BJ (cell line): ENCODE measurements at regions not wholly inside any gene's neighbourhood (a gene's known extent, or its start where the extent isn't known, plus 50 kb on each side); places are given as distances from the start of the nearest gene placed in this dataset.
A peak's percentile ranks its signal among the peaks of the same experiment; 100 is the strongest.

Experiments
- CTCF ChIA-PET: fragments of 350-600 bp; formaldehyde crosslinking; extraction: SDS; loops from one replicate; lab custom pipeline; 2021; ENCODE audit warnings: antibody characterized with exemption, inconsistent platforms; lab: Yijun Ruan, JAX
- POLR2A ChIA-PET: fragments of 300-600 bp; sonication (Branson Sonifier 250); formaldehyde crosslinking; extraction: SDS; loops from one replicate; lab custom pipeline; 2021; ENCODE audit warnings: antibody characterized with exemption; lab: Charles Lee
- DNase-seq: peaks from one replicate; pipeline ENCODE4 v3.0.0-alpha.2; 2011; ENCODE audit warnings: low read depth
- H3K27me3 ChIP-seq: 2 replicates; pipeline ENCODE4 v1.6.0; 2011; ENCODE audit warnings: low read length; ENCODE audit not compliant: control insufficient read depth, insufficient read depth
- H3K36me3 ChIP-seq: 2 replicates; pipeline ENCODE4 v1.5.1; 2011; ENCODE audit warnings: low read length; ENCODE audit not compliant: control insufficient read depth, insufficient read depth
- H3K4me3 ChIP-seq: 2 replicates; pipeline ENCODE4 v1.5.1; 2011; ENCODE audit warnings: low read depth, mild to moderate bottlenecking, control low read depth, low read length
- TF ChIP-seq, protein P1 (sequence below): IDR thresholded peaks from 2 replicates; pipeline ENCODE4 v1.5.1; 2011; ENCODE audit warnings: low read depth, mild to moderate bottlenecking, control low read depth, inconsistent platforms, low read length, moderate library complexity; ENCODE audit not compliant: insufficient read depth

DNA sequence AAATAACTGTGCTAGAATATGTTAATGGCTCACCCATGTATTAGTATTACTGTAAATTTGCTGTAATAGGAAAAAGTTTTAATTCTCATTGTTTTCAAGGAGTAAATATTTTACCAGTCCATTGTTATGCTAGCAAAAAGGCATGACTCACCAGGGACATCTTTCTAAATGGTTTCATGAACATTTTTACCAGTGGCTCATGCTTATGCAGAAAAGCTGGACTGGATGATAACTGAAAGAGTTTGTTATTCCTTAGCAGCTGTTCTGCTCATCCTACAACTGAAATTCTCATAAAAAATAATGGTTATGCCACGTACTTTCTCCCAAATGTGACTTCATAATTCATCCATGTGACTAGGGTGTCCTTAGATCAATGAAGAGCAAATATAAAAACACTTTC, 111.9 kb upstream of the PCDH18 start:
- H3K4me3 ChIP-seq = no peak overlapping the region
- no peaks in the 10 kb centered on the region for H3K36me3 ChIP-seq
- DNase-seq = peak; percentile 12
- H3K27me3 ChIP-seq = no peaks in the 10 kb centered on the region
- CTCF ChIA-PET = no interaction called here
- POLR2A ChIA-PET = no interaction called here
- TF ChIP-seq, protein P1, sequence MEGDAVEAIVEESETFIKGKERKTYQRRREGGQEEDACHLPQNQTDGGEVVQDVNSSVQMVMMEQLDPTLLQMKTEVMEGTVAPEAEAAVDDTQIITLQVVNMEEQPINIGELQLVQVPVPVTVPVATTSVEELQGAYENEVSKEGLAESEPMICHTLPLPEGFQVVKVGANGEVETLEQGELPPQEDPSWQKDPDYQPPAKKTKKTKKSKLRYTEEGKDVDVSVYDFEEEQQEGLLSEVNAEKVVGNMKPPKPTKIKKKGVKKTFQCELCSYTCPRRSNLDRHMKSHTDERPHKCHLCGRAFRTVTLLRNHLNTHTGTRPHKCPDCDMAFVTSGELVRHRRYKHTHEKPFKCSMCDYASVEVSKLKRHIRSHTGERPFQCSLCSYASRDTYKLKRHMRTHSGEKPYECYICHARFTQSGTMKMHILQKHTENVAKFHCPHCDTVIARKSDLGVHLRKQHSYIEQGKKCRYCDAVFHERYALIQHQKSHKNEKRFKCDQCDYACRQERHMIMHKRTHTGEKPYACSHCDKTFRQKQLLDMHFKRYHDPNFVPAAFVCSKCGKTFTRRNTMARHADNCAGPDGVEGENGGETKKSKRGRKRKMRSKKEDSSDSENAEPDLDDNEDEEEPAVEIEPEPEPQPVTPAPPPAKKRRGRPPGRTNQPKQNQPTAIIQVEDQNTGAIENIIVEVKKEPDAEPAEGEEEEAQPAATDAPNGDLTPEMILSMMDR = no peak

DNA sequence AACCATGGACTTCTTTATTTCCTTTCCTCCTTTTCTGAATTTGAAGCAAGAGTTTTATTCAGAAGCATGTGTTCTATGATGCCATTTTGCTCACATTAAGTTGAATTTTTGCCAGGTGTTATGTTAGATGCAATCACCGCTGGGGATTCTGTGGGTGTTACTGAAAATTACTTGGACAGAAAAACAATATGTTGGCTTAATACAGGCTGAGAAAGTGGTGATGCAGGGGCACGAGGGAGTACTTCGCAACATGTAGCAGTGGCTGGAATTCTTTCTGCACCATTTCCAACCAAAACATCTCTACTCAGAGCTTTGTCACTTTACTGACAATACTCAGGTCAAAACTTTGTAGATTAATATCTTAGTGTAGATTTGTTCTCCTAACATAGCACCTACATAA, 109.2 kb upstream of the PCDH18 start:
- no peak for DNase-seq
- H3K27me3 ChIP-seq = no peaks in the 10 kb centered on the region
- TF ChIP-seq, protein P1 = no peak
- POLR2A ChIA-PET = no interaction called here
- CTCF ChIA-PET = interaction anchor here (0.7 kb wide), 1 partner anchor 9 kb away, joined by 3 read pairs; no protein-coding TSS in a partner anchor
- no peaks in the 10 kb centered on the region for H3K36me3 ChIP-seq
- H3K4me3 ChIP-seq = no peak overlapping the region

DNA sequence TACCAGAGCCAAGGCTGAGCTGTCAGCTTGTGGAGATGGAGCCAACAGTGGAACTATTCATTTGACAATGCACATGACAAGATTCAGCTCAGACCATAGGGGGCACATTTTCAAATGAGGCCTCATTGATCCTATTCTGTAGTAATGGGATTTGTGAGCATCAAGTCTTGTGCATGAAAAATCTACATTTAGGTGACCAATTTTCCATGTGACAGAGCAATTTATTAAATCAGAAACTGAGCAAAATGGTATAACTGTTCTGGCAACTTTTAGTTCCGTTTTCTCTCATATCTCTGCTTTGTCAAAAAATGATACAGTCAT, 108.5 kb upstream of the PCDH18 start:
- CTCF ChIA-PET = interaction anchor here (0.7 kb wide), 1 partner anchor 28 kb away, joined by 3 read pairs; no protein-coding TSS in a partner anchor

DNA sequence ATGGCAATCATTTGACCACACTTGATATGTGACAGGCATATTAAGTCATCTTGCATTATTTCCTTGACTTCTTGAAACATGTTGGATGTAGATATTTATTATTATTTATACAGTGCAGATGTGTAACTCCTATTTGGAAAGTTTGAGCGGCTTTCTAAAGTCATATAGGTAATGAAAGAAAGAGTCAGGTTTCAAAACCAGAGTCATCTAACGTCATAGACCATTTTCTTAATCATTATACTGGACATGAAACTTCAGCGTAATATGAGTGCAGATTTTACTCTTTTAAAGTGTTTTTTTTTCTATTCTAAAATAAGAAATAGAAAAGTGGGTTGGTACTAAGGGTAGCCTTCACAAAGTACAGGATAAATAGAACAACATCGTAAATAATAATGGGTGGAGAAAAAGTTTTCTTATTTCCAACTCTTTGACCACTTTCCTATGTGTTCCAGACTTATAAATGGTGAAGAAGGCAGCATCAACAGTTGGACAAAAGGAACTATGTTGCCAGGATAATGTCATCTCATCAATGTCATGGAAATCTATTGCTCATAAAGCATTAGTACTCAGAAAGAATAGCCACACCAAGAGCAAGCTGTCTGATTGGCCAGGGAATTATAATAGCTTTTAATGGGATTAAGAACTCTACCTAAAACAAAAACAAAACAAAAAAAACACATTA, 108.0 kb upstream of the PCDH18 start:
- POLR2A ChIA-PET = no interaction called here
- TF ChIP-seq, protein P1 = no peak
- CTCF ChIA-PET = interaction anchor here (0.7 kb wide), 1 partner anchor 28 kb away, joined by 3 read pairs; no protein-coding TSS in a partner anchor
- Histone ChIP-seq H3K27me3 (no peaks in the 10 kb centered on the region), H3K36me3 (no peaks in the 10 kb centered on the region), H3K4me3 (no peak overlapping the region)
- DNase-seq = no peak

More for the DNA sequence above, 108.5 kb upstream of the PCDH18 start:
- POLR2A ChIA-PET = no interaction called here
- no peaks in the 10 kb centered on the region for H3K36me3 ChIP-seq
- no peaks in the 10 kb centered on the region for H3K27me3 ChIP-seq
- no peak for DNase-seq
- H3K4me3 ChIP-seq = no peak overlapping the region
- TF ChIP-seq, protein P1 = no peak

DNA sequence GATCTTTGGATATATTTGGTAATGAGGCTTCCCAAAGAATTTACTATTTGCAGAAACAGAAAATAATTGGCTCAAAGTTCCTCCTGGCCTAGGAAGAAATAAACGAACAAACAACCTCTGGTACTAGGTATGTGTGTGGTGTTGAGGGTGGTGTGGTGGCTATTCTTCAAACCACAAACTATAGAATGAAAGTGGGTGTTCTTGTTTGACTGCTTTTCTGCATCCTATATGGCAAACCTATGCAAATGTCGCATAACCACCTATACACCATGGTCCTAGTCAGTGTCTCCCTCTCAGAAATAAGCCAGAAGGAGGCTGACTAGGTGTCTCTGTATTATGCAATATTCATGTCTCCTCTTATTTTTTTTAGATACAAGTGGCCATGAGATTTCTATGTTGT, 106.6 kb upstream of the PCDH18 start:
- H3K27me3 ChIP-seq = no peaks in the 10 kb centered on the region
- TF ChIP-seq, protein P1 = no peak
- no peaks in the 10 kb centered on the region for H3K36me3 ChIP-seq
- H3K4me3 ChIP-seq = no peak overlapping the region
- no peak for DNase-seq
- ChIA-PET POLR2A (no interaction called here), CTCF (interaction anchor here (0.6 kb wide), 1 partner anchor 426 kb away, joined by 3 read pairs; no protein-coding TSS in a partner anchor)
